Activated CD8-positive, alpha-beta T cell treated with anti-CD3 and anti-CD28 coated beads for 36 hours (primary cell): ENCODE measurements at regions not wholly inside any gene's neighbourhood (a gene's known extent, or its start where the extent isn't known, plus 50 kb on each side); places are given as distances from the start of the nearest gene placed in this dataset.

Source experiments
- ATAC-seq: fragments of 200-7000 bp; cut with Tn5 transposase; one replicate; pipeline ENCODE4 v1.10.0; 2021; ENCODE audit warnings: mild to moderate bottlenecking, moderate library complexity
- CTCF ChIA-PET: fragments of 350-600 bp; sonication (Branson Sonifier 250); formaldehyde crosslinking; loops from one replicate; lab custom pipeline; 2021; ENCODE audit warnings: antibody characterized with exemption; lab: Charles Lee
- POLR2A ChIA-PET: fragments of 350-600 bp; sonication (Branson Sonifier 250); formaldehyde crosslinking; loops from one replicate; lab custom pipeline; 2021; ENCODE audit warnings: antibody characterized with exemption; lab: Charles Lee
- DNase-seq: peaks from one replicate; pipeline ENCODE4 v3.0.0-alpha.2; 2020
- H3K27ac Mint-ChIP-seq: one replicate; pipeline ENCODE4 v1.8.0; 2021; ENCODE audit warnings: mild to moderate bottlenecking, mixed read lengths
- H3K27me3 Mint-ChIP-seq: one replicate; pipeline ENCODE4 v1.8.0; 2021; ENCODE audit warnings: mixed read lengths
- H3K36me3 Mint-ChIP-seq: one replicate; pipeline ENCODE4 v1.8.0; 2021; ENCODE audit warnings: low read depth, mixed read lengths
- H3K4me1 Mint-ChIP-seq: one replicate; pipeline ENCODE4 v1.8.0; 2021; ENCODE audit warnings: low read depth, mixed read lengths
- H3K4me3 Mint-ChIP-seq: one replicate; pipeline ENCODE4 v1.8.0; 2021; ENCODE audit warnings: mild to moderate bottlenecking, moderate library complexity, mixed read lengths
- H3K9me3 Mint-ChIP-seq: one replicate; pipeline ENCODE4 v1.8.0; 2021; ENCODE audit warnings: mixed read lengths
- intact Hi-C: fragments of 100-400 bp; cut with micrococcal nuclease; formaldehyde crosslinking; loops from one replicate; pipeline ENCODE4 v1.10.0; 2022
- TF ChIP-seq, protein P1 (sequence below): fragments of 200-600 bp; IDR thresholded peaks from one replicate; pipeline ENCODE4 v1.8.0; 2022; ENCODE audit warnings: antibody characterized with exemption, mild to moderate bottlenecking

DNA sequence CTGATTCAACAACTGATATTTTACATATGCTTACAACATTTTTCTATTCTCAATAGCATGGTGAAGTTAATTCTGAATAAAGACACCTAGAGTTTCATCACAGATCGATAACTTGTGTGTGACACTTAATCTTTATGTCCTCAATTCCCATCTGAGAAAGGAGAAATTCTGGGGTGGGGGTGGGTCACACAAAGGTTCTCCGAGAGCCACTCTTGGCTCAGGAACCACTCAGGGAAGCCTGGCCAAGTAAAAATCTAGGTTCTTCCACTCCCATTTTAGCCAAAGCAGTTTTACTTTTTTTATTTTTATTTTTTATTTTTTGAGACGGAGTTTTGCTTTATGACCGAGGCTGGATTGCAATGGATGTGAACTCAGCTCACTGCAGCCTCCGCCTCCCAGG lies 111.0 kb upstream of the TBL1XR1 start:
- H3K36me3 Mint-ChIP-seq, result peaks cover 9% of the 10 kb centered on the region
- peaks cover 15% of the 10 kb centered on the region for H3K4me1 Mint-ChIP-seq
- H3K9me3 Mint-ChIP-seq, result peaks cover 11% of the 10 kb centered on the region
- CTCF ChIA-PET, result no interaction called here
- no peak overlapping the region for H3K27ac Mint-ChIP-seq
- DNase-seq (no peak), ATAC-seq (no peak)
- TF ChIP-seq, protein P1, sequence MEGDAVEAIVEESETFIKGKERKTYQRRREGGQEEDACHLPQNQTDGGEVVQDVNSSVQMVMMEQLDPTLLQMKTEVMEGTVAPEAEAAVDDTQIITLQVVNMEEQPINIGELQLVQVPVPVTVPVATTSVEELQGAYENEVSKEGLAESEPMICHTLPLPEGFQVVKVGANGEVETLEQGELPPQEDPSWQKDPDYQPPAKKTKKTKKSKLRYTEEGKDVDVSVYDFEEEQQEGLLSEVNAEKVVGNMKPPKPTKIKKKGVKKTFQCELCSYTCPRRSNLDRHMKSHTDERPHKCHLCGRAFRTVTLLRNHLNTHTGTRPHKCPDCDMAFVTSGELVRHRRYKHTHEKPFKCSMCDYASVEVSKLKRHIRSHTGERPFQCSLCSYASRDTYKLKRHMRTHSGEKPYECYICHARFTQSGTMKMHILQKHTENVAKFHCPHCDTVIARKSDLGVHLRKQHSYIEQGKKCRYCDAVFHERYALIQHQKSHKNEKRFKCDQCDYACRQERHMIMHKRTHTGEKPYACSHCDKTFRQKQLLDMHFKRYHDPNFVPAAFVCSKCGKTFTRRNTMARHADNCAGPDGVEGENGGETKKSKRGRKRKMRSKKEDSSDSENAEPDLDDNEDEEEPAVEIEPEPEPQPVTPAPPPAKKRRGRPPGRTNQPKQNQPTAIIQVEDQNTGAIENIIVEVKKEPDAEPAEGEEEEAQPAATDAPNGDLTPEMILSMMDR, result no peak
- POLR2A ChIA-PET, result no interaction called here
- no peak overlapping the region for H3K4me3 Mint-ChIP-seq
- H3K27me3 Mint-ChIP-seq, result no peaks in the 10 kb centered on the region
- intact Hi-C loops, result no loop called here

DNA sequence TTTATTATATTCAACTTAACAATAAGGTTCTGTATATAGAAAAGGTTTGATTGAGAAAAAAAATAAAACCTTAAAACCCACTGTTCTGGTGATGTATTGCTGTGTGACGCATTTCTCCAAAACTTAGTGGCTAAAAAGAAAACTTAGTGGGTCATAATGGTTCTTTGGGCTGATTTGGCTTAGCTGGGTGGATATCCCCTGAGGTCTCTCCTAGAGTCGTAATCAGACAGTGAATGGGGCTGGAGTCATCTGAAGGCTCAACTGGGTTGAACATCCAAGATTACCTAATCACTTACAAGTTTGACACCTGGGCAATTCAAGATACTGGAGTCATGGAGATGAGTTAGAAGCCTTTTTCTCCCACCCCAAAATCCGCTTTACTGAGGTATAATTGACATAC lies 111.6 kb upstream of the TBL1XR1 start:
- no peak for ATAC-seq
- POLR2A ChIA-PET, result no interaction called here

DNA sequence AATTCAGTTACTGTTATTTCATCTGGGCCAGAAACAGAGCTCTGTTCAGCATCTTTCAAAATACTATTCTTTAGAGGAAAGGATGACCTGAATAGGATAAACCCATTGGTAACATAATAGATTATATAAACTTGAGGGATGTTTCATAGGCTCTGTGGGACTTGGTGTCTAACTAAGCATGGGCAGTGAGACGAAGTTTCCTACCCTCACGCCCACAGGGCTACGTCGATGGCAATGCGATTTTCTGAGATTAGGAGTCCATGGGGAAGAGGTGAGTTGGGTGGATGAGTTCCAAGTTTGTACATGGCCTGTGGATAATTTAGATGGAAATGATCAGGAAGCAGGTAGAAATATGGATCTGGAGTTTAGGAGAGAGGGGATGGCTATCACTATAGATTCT lies 115.2 kb upstream of the TBL1XR1 start:
- ChIA-PET CTCF (no interaction called here), POLR2A (no interaction called here)
- no peak overlapping the region for H3K27ac Mint-ChIP-seq
- no peak overlapping the region for H3K4me3 Mint-ChIP-seq
- ATAC-seq (no peak), DNase-seq (peak; percentile 27)
- H3K4me1 Mint-ChIP-seq, result peaks cover 13% of the 10 kb centered on the region
- TF ChIP-seq, protein P1, result no peak
- intact Hi-C loops, result no loop called here
- peaks cover 14% of the 10 kb centered on the region for H3K9me3 Mint-ChIP-seq
- H3K27me3 Mint-ChIP-seq, result no peaks in the 10 kb centered on the region
- peaks cover 9% of the 10 kb centered on the region for H3K36me3 Mint-ChIP-seq

More for the DNA sequence above, 111.6 kb upstream of the TBL1XR1 start:
- no peak for DNase-seq
- CTCF ChIA-PET, result no interaction called here
- TF ChIP-seq, protein P1, result no peak
- Mint-ChIP-seq H3K9me3 (peaks cover 13% of the 10 kb centered on the region), H3K27me3 (no peaks in the 10 kb centered on the region), H3K4me3 (no peak overlapping the region), H3K36me3 (peaks cover 9% of the 10 kb centered on the region), H3K27ac (no peak overlapping the region), H3K4me1 (peaks cover 11% of the 10 kb centered on the region)
- intact Hi-C loops, result no loop called here

DNA sequence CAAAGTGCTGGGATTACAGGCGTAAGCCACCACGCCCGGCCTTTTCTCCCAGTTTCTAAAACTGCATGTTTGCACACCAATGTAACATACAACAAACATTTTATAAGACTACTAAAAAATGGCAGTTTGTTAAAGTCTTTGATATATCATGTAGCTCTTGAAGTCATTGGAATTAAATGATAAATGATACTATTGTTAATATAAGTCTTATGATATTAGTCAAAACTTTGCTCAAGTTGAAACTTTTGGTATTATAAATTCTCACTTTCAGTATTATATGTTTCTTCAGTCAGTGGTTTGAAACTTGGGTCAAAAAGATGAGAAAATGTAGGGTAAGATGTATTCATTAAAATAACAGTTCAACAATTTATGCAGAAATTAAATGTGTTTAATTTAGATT lies 117.6 kb upstream of the TBL1XR1 start:
- no peak for DNase-seq
- Mint-ChIP-seq H3K36me3 (peaks cover 13% of the 10 kb centered on the region), H3K4me1 (peaks cover 20% of the 10 kb centered on the region), H3K9me3 (peaks cover 18% of the 10 kb centered on the region), H3K27me3 (no peaks in the 10 kb centered on the region), H3K27ac (peak overlapping the region; percentile 63), H3K4me3 (no peak overlapping the region)
- ATAC-seq, result peak; percentile 69
- TF ChIP-seq, protein P1, result no peak
- POLR2A ChIA-PET, result interaction anchor here (1.4 kb wide), 1 partner anchor 37 kb away, joined by 3 read pairs; no protein-coding TSS in a partner anchor
- intact Hi-C loops, result loop anchor here (2.0 to 5.0 kb wide), 2 partner anchors 42 to 116 kb away; no protein-coding TSS in a partner anchor
- CTCF ChIA-PET, result interaction anchor here (0.8 kb wide), 1 partner anchor 24 kb away, joined by 3 read pairs; no protein-coding TSS in a partner anchor

DNA sequence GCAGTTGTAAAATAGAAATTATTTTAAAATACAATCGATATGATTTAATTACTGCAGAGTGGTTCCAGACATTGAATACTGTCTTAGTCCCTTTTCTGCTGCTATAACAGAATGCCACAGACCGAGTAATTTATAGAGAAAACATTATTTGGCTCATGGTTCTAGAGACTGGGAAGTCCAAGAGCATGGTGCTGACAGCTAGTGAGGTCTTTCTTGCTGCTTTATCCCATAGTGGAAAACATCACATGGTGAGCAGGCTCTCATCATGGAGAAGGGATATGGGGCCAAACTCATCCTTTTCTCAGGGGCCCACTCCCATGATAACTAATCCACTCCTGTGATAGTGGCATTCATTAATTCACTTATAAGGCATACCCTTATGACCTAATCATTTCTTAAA lies 120.0 kb upstream of the TBL1XR1 start:
- H3K4me3 Mint-ChIP-seq, result no peak overlapping the region
- ChIA-PET CTCF (no interaction called here), POLR2A (no interaction called here)
- peaks cover 9% of the 10 kb centered on the region for H3K36me3 Mint-ChIP-seq
- peaks cover 11% of the 10 kb centered on the region for H3K9me3 Mint-ChIP-seq
- intact Hi-C loops, result loop anchor here (5.0 kb wide), 1 partner anchor 40 kb away; no protein-coding TSS in a partner anchor
- DNase-seq, result no peak
- no peak overlapping the region for H3K27ac Mint-ChIP-seq
- TF ChIP-seq, protein P1, result no peak
- H3K4me1 Mint-ChIP-seq, result peaks cover 37% of the 10 kb centered on the region
- no peak for ATAC-seq
- H3K27me3 Mint-ChIP-seq, result no peaks in the 10 kb centered on the region
